ENCODE measurements at regions not wholly inside any gene's neighbourhood (a gene's known extent, or its start where the extent isn't known, plus 50 kb on each side); places are given as distances from the start of the nearest gene placed in this dataset.

GRCh38 chr12:75888874-75889613 lies 142.5 kb downstream of the PHLDA1 start:
- no peaks in the 10 kb centered on the region for H3K9me3 ChIP-seq (ENCODE audit: low read depth)
- H3K4me1 ChIP-seq (ENCODE audit: low read depth) = no peaks in the 10 kb centered on the region
- no peak for DNase-seq (ENCODE audit: low read depth in 1 of 2, low spot score in 1 of 2)
- no peak for TF ChIP-seq CTCF (IDR thresholded peaks at IDR 0.05; ENCODE audit: low read depth, low read length)
- H3K36me3 ChIP-seq = no peaks in the 10 kb centered on the region
- H3K4me3 ChIP-seq = no peak overlapping the region
- H3K27me3 ChIP-seq = no peaks in the 10 kb centered on the region
- H3K27ac ChIP-seq = no peak overlapping the region

DNA sequence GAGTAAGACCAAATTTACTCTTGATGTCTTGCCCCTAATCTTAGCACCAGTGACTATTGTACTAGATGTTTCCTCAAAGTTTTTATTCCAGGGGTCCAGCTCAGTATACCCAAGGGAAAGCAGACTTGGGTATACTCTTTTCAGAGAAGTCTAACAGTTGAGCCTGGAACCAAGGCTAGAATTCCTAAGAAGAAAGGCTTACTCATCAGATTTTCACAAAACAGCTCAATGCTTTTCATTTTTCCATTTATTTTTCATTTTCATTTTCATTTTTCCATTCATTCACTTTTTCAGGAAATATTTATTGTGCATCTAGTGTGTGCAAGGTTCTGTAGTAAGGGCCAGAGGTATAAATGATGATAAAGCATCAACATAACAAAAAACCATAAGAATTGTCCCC lies 143.2 kb downstream of the PHLDA1 start:
- H3K4me3 ChIP-seq = no peak overlapping the region
- no peak for DNase-seq (ENCODE audit: low read depth in 1 of 2, low spot score in 1 of 2)
- H3K9me3 ChIP-seq (ENCODE audit: low read depth) = no peaks in the 10 kb centered on the region
- no peak overlapping the region for H3K27ac ChIP-seq
- TF ChIP-seq CTCF (IDR thresholded peaks at IDR 0.05; ENCODE audit: low read depth, low read length) = no peak
- no peaks in the 10 kb centered on the region for H3K4me1 ChIP-seq (ENCODE audit: low read depth)
- H3K27me3 ChIP-seq = no peaks in the 10 kb centered on the region
- no peaks in the 10 kb centered on the region for H3K36me3 ChIP-seq

- DNase-seq (ENCODE audit: low read depth in 1 of 2, low spot score in 1 of 2) = no peak
- Histone ChIP-seq H3K4me3 (no peak overlapping the region), H3K36me3 (no peaks in the 10 kb centered on the region), H3K9me3 (ENCODE audit: low read depth) (no peaks in the 10 kb centered on the region), H3K4me1 (ENCODE audit: low read depth) (no peaks in the 10 kb centered on the region), H3K27me3 (no peaks in the 10 kb centered on the region), H3K27ac (no peak overlapping the region)
- no peak for TF ChIP-seq CTCF (IDR thresholded peaks at IDR 0.05; ENCODE audit: low read depth, low read length)
Measured at GRCh38 chr12:75887979-75888378, 143.6 kb downstream of the PHLDA1 start.

DNA sequence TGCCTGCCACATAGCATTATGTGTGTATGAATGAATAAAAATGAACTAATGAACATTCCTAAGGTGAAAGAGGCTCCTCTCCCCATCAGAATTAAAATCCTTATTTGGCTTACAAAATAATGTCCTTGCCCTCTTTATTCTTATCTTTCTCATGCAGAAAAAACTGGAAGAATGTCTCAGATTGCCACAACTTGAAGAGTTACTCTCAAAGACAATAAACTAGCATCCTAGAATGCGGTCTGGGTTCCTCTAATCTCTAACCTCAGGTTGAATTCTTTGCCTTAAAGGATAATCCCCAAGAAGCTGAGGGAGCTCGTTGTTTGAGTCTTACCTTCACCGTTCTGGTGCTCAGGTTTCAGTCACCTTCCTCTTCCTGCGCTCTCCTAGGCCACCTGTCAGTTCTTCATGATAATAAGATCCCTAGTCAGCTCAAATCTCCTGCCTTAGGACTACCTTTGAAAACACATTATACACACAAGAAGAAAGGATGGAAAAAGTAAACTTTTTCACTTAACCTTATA lies 147.1 kb downstream of the PHLDA1 start:
- TF ChIP-seq CTCF (IDR thresholded peaks at IDR 0.05; ENCODE audit: low read depth, low read length) = no peak
- Histone ChIP-seq H3K4me1 (ENCODE audit: low read depth) (no peaks in the 10 kb centered on the region), H3K27ac (no peak overlapping the region), H3K9me3 (ENCODE audit: low read depth) (no peaks in the 10 kb centered on the region), H3K4me3 (no peak overlapping the region), H3K27me3 (no peaks in the 10 kb centered on the region), H3K36me3 (no peaks in the 10 kb centered on the region)
- DNase-seq (ENCODE audit: low read depth in 1 of 2, low spot score in 1 of 2) = no peak

GRCh38 chr12:75883241-75883640 lies 148.3 kb downstream of the PHLDA1 start:
- Histone ChIP-seq H3K27me3 (no peaks in the 10 kb centered on the region), H3K9me3 (ENCODE audit: low read depth) (no peaks in the 10 kb centered on the region), H3K27ac (no peak overlapping the region), H3K4me1 (ENCODE audit: low read depth) (peaks cover 4% of the 10 kb centered on the region), H3K4me3 (no peak overlapping the region), H3K36me3 (no peaks in the 10 kb centered on the region)
- DNase-seq (ENCODE audit: low read depth in 1 of 2, low spot score in 1 of 2) = no peak
- no peak for TF ChIP-seq CTCF (IDR thresholded peaks at IDR 0.05; ENCODE audit: low read depth, low read length)
